ENCODE measurements at regions not wholly inside any gene's neighbourhood (a gene's known extent, or its start where the extent isn't known, plus 50 kb on each side); places are given as distances from the start of the nearest gene placed in this dataset.

- no peak for DNase-seq
These were observed 235.4 kb downstream of the NFKBIZ start for GRCh38 chr3:102084704-102085103.

GRCh38 chr3:102085431-102086176 lies 236.3 kb downstream of the NFKBIZ start:
- no peak for DNase-seq

GRCh38 chr3:102087236-102087635 lies 237.9 kb downstream of the NFKBIZ start:
- no peak for DNase-seq

- DNase-seq = no peak
These were observed 239.9 kb downstream of the NFKBIZ start for GRCh38 chr3:102089239-102089638.

GRCh38 chr3:102089904-102090720 lies 240.8 kb downstream of the NFKBIZ start:
- no peak for DNase-seq

- DNase-seq = no peak
These were observed 241.4 kb downstream of the NFKBIZ start for GRCh38 chr3:102090721-102091045.

- no peak for DNase-seq
These were observed 242.0 kb downstream of the NFKBIZ start for GRCh38 chr3:102091358-102091757.

GRCh38 chr3:102092617-102093466 lies 243.5 kb downstream of the NFKBIZ start:
- no peak for DNase-seq

GRCh38 chr3:102094506-102094905 lies 245.2 kb downstream of the NFKBIZ start:
- no peak for DNase-seq

GRCh38 chr3:102095383-102095782 lies 246.1 kb downstream of the NFKBIZ start:
- no peak for DNase-seq

GRCh38 chr3:102096066-102096465 lies 246.8 kb downstream of the NFKBIZ start:
- DNase-seq = no peak

- no peak for DNase-seq
These were observed 249.0 kb downstream of the NFKBIZ start for GRCh38 chr3:102098130-102098885.

- no peak for DNase-seq
These were observed 250.6 kb downstream of the NFKBIZ start for GRCh38 chr3:102099913-102100312.

GRCh38 chr3:102102394-102102793 lies 253.1 kb downstream of the NFKBIZ start:
- DNase-seq = no peak

- DNase-seq = no peak
These were observed 254.7 kb downstream of the NFKBIZ start for GRCh38 chr3:102104033-102104432.

- peak; percentile 36 for DNase-seq
These were observed 255.9 kb downstream of the NFKBIZ start for GRCh38 chr3:102105193-102105592.

GRCh38 chr3:102106416-102107097 lies 257.2 kb downstream of the NFKBIZ start:
- DNase-seq = no peak

GRCh38 chr3:102112704-102113230 lies 263.5 kb downstream of the NFKBIZ start:
- no peak for DNase-seq

GRCh38 chr3:102113421-102114041 lies 264.2 kb downstream of the NFKBIZ start:
- no peak for DNase-seq

GRCh38 chr3:102114264-102114979 lies 265.1 kb downstream of the NFKBIZ start:
- peak; percentile 63 for DNase-seq

Data from tongue (tissue), 1 donor.